Muscle of arm (tissue), 1 donor: ENCODE measurements at regions not wholly inside any gene's neighbourhood (a gene's known extent, or its start where the extent isn't known, plus 50 kb on each side); places are given as distances from the start of the nearest gene placed in this dataset.
"Not testable (repeated sequence)": the region's sequence is repeated elsewhere in the genome, so short reads cannot be mapped to it uniquely, and the experiment has no call there.

ENCODE experiments used
- DNase-seq: peaks from one replicate; pipeline ENCODE4 v3.0.0-alpha.2; 2013

GRCh38 chr10:113493882-113494301, 59.0 kb upstream of the HABP2 start:
- DNase-seq, result peak; percentile 73

GRCh38 chr10:113494761-113495160, 58.1 kb upstream of the HABP2 start:
- DNase-seq, result no peak

- no peak for DNase-seq
Measured at GRCh38 chr10:113495553-113495952, 57.3 kb upstream of the HABP2 start.

- peak; percentile 86 for DNase-seq
Measured at GRCh38 chr10:113496111-113497109, 56.4 kb upstream of the HABP2 start.

GRCh38 chr10:113497198-113497597, 55.7 kb upstream of the HABP2 start:
- no peak for DNase-seq

- peak; percentile 76 for DNase-seq
Measured at GRCh38 chr10:113498997-113499396, 53.9 kb upstream of the HABP2 start.

GRCh38 chr10:113499806-113500205, 53.0 kb upstream of the HABP2 start:
- DNase-seq, result no peak

- not testable (repeated sequence) for DNase-seq
Measured at GRCh38 chr10:113501031-113501430, 51.8 kb upstream of the HABP2 start.
